Osteocyte (in vitro differentiated cells): ENCODE measurements at regions not wholly inside any gene's neighbourhood (a gene's known extent, or its start where the extent isn't known, plus 50 kb on each side); places are given as distances from the start of the nearest gene placed in this dataset.

Experiments used
- DNase-seq: peaks from one replicate; pipeline ENCODE4 v3.0.0; 2021; ENCODE audit warnings: mixed read lengths; ENCODE audit not compliant: unreplicated experiment; ENCODE audit errors: extremely low spot score
- H3K27ac Mint-ChIP-seq: one replicate; pipeline ENCODE4 v1.8.0; 2021; ENCODE audit warnings: mild to moderate bottlenecking, mixed read lengths; ENCODE audit not compliant: unreplicated experiment
- H3K27me3 Mint-ChIP-seq: one replicate; pipeline ENCODE4 v1.8.0; 2021; ENCODE audit warnings: mixed read lengths; ENCODE audit not compliant: unreplicated experiment
- H3K36me3 Mint-ChIP-seq: one replicate; pipeline ENCODE4 v1.8.0; 2021; ENCODE audit warnings: mixed read lengths; ENCODE audit not compliant: unreplicated experiment
- H3K4me1 Mint-ChIP-seq: one replicate; pipeline ENCODE4 v1.8.0; 2021; ENCODE audit warnings: mixed read lengths; ENCODE audit not compliant: unreplicated experiment
- H3K4me3 Mint-ChIP-seq: one replicate; pipeline ENCODE4 v1.8.0; 2021; ENCODE audit warnings: mild to moderate bottlenecking, moderate library complexity, mixed read lengths; ENCODE audit not compliant: unreplicated experiment
- H3K9me3 Mint-ChIP-seq: one replicate; pipeline ENCODE4 v1.8.0; 2021; ENCODE audit warnings: mixed read lengths; ENCODE audit not compliant: unreplicated experiment
- TF ChIP-seq, protein P1 (sequence below): fragments of 200-600 bp; sonication (generic); IDR thresholded peaks from 2 replicates; pipeline ENCODE4 v1.5.0; 2021; ENCODE audit warnings: antibody characterized with exemption, mild to moderate bottlenecking, moderate library complexity

- TF ChIP-seq, protein P1, sequence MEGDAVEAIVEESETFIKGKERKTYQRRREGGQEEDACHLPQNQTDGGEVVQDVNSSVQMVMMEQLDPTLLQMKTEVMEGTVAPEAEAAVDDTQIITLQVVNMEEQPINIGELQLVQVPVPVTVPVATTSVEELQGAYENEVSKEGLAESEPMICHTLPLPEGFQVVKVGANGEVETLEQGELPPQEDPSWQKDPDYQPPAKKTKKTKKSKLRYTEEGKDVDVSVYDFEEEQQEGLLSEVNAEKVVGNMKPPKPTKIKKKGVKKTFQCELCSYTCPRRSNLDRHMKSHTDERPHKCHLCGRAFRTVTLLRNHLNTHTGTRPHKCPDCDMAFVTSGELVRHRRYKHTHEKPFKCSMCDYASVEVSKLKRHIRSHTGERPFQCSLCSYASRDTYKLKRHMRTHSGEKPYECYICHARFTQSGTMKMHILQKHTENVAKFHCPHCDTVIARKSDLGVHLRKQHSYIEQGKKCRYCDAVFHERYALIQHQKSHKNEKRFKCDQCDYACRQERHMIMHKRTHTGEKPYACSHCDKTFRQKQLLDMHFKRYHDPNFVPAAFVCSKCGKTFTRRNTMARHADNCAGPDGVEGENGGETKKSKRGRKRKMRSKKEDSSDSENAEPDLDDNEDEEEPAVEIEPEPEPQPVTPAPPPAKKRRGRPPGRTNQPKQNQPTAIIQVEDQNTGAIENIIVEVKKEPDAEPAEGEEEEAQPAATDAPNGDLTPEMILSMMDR = no peak
- Mint-ChIP-seq H3K27ac (no peak overlapping the region), H3K9me3 (no peaks in the 10 kb centered on the region), H3K4me1 (no peaks in the 10 kb centered on the region), H3K4me3 (no peak overlapping the region), H3K36me3 (no peaks in the 10 kb centered on the region), H3K27me3 (peaks cover 20% of the 10 kb centered on the region)
- no peak for DNase-seq
Observed at GRCh38 chr19:13599681-13600080, 93.4 kb upstream of the CACNA1A start.

- Mint-ChIP-seq H3K4me1 (no peaks in the 10 kb centered on the region), H3K27ac (no peak overlapping the region), H3K27me3 (peaks cover 7% of the 10 kb centered on the region), H3K4me3 (no peak overlapping the region), H3K36me3 (no peaks in the 10 kb centered on the region), H3K9me3 (no peaks in the 10 kb centered on the region)
- DNase-seq = no peak
- TF ChIP-seq, protein P1 = no peak
Observed at GRCh38 chr19:13598098-13598497, 91.8 kb upstream of the CACNA1A start.

DNA sequence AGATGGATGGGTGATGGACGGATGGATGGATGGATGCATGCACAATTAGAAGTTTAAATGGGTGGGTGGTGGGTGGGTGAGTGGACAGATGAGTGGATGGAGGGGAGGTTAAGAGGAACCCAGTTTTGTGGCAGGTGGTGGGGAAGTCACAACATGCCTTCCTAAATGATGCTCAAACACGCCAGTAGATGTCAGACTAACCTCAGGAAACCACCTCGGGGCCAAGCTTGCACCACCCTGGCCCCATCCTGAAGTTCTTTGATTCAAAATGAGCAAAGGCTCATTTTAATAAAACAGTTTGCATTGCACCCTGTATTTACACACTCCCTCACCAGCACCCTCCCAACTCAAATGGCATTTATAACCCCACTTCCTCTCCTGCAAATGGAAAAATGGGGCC is 91.4 kb upstream of the CACNA1A start:
- Mint-ChIP-seq H3K27ac (no peak overlapping the region), H3K4me3 (no peak overlapping the region), H3K36me3 (no peaks in the 10 kb centered on the region), H3K9me3 (no peaks in the 10 kb centered on the region), H3K4me1 (no peaks in the 10 kb centered on the region), H3K27me3 (peaks cover 7% of the 10 kb centered on the region)
- DNase-seq = no peak
- TF ChIP-seq, protein P1 = peak; percentile 88

- Mint-ChIP-seq H3K4me1 (no peaks in the 10 kb centered on the region), H3K36me3 (no peaks in the 10 kb centered on the region), H3K9me3 (no peaks in the 10 kb centered on the region), H3K27me3 (no peaks in the 10 kb centered on the region), H3K4me3 (no peak overlapping the region), H3K27ac (no peak overlapping the region)
- DNase-seq = peak; percentile 94
- TF ChIP-seq, protein P1 = peak; percentile 100
Observed at GRCh38 chr19:13588957-13589833, 82.9 kb upstream of the CACNA1A start.

- Mint-ChIP-seq H3K27me3 (no peaks in the 10 kb centered on the region), H3K4me1 (no peaks in the 10 kb centered on the region), H3K27ac (no peak overlapping the region), H3K9me3 (no peaks in the 10 kb centered on the region), H3K36me3 (no peaks in the 10 kb centered on the region), H3K4me3 (no peak overlapping the region)
- TF ChIP-seq, protein P1 = no peak
- DNase-seq = no peak
Observed at GRCh38 chr19:13585512-13585911, 79.2 kb upstream of the CACNA1A start.
